Liver (tissue), 2 donors: ENCODE measurements at regions not wholly inside any gene's neighbourhood (a gene's known extent, or its start where the extent isn't known, plus 50 kb on each side); places are given as distances from the start of the nearest gene placed in this dataset.

ENCODE experiments used
- JUND ChIP-seq, 2 donors: IDR thresholded peaks; 2 replicates each; pipeline ENCODE4 v1.6.1; 2016; ENCODE audit warnings: antibody characterized with exemption in 2 of 2
- REST ChIP-seq: IDR thresholded peaks from 2 replicates; pipeline ENCODE4 v1.6.1; 2016; ENCODE audit warnings: antibody characterized with exemption, mild to moderate bottlenecking
- donor health status: healthy.

GRCh38 chr11:21659961-21660360, 532.9 kb upstream of the ANO5 start:
- no peak for TF ChIP-seq REST
- TF ChIP-seq JUND (IDR thresholded peaks at IDR 0.05): no peak
